ENCODE measurements at regions not wholly inside any gene's neighbourhood (a gene's known extent, or its start where the extent isn't known, plus 50 kb on each side); places are given as distances from the start of the nearest gene placed in this dataset.

GRCh38 chr3:15927969-15928368, 130.2 kb upstream of the ANKRD28 start:
- TF ChIP-seq SP1 (IDR thresholded peaks at IDR 0.05) (no peak), ELF4 (IDR thresholded peaks at IDR 0.05) (no peak), FOXM1 (IDR thresholded peaks at IDR 0.05; ENCODE audit: borderline replicate concordance) (no peak), FOXK2 (IDR thresholded peaks at IDR 0.05) (no peak), SUZ12 (IDR thresholded peaks at IDR 0.05) (no peak), TARDBP (IDR thresholded peaks at IDR 0.05) (no peak), HDGF (IDR thresholded peaks at IDR 0.05; ENCODE audit: borderline replicate concordance) (no peak), ARNT (IDR thresholded peaks at IDR 0.05) (no peak), ZNF384 (IDR thresholded peaks at IDR 0.05) (no peak), L3MBTL2 (conservative IDR thresholded peaks at IDR 0.05) (no peak), PKNOX1 (IDR thresholded peaks at IDR 0.05) (no peak), LEF1 (IDR thresholded peaks at IDR 0.05; ENCODE audit: borderline replicate concordance) (no peak), FOXA1 (IDR thresholded peaks at IDR 0.05) (no peak)

Data from HEK293T (cell line).